Activated naive CD4-positive, alpha-beta T cell treated with anti-CD3 and anti-CD28 coated beads, Interleukin-2, amount 10 ng/mL, durations not matched to agents 7 days and 5 days (primary cell): ENCODE measurements at regions not wholly inside any gene's neighbourhood (a gene's known extent, or its start where the extent isn't known, plus 50 kb on each side); places are given as distances from the start of the nearest gene placed in this dataset.
"Not testable (repeated sequence)": the region's sequence is repeated elsewhere in the genome, so short reads cannot be mapped to it uniquely, and the experiment has no call there.

Source experiments
- CTCF ChIA-PET: fragments of 350-600 bp; sonication (Branson Sonifier 250); formaldehyde crosslinking; loops from one replicate; lab custom pipeline; 2021; ENCODE audit warnings: antibody characterized with exemption; lab: Charles Lee
- DNase-seq: peaks from one replicate; pipeline ENCODE4 v3.0.0-alpha.2; 2020
- H3K27ac Mint-ChIP-seq: one replicate; pipeline ENCODE4 v1.8.0; 2021; ENCODE audit warnings: mild to moderate bottlenecking, moderate library complexity, mixed read lengths
- H3K27me3 Mint-ChIP-seq: one replicate; pipeline ENCODE4 v1.8.0; 2021; ENCODE audit warnings: mild to moderate bottlenecking, mixed read lengths
- H3K36me3 Mint-ChIP-seq: one replicate; pipeline ENCODE4 v1.8.0; 2021; ENCODE audit warnings: mixed read lengths
- H3K4me1 Mint-ChIP-seq: one replicate; pipeline ENCODE4 v1.8.0; 2021; ENCODE audit warnings: mixed read lengths
- H3K4me3 Mint-ChIP-seq: one replicate; pipeline ENCODE4 v1.8.0; 2021; ENCODE audit warnings: mild to moderate bottlenecking, moderate library complexity, mixed read lengths
- H3K9me3 Mint-ChIP-seq: one replicate; pipeline ENCODE4 v1.8.0; 2021; ENCODE audit warnings: mixed read lengths

DNA sequence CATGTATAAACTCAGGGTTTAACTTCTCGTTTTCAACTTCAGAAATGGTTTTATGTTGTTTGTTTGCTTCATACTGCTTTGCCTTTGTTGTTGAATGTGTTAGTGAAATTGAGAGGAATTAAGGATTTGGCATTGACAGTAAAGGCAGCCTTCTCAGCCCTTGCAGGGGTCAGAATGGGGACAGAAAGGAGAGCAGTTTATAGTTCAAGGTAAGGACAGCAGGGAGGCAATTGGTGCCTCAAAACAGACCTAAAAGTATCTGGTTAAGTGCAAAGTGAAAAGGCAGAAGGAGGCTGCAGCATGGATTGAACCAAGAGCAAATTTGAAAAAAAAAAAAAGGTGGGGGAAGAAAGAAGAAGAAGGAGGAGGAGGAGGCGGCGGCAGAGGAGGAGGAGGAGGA, 835.0 kb upstream of the ADGRL3 start:
- Mint-ChIP-seq H3K9me3 (peaks cover 10% of the 10 kb centered on the region), H3K4me3 (no peak overlapping the region), H3K27ac (no peak overlapping the region), H3K4me1 (no peaks in the 10 kb centered on the region), H3K27me3 (no peaks in the 10 kb centered on the region), H3K36me3 (no peaks in the 10 kb centered on the region)
- no peak for DNase-seq
- CTCF ChIA-PET: no interaction called here

DNA sequence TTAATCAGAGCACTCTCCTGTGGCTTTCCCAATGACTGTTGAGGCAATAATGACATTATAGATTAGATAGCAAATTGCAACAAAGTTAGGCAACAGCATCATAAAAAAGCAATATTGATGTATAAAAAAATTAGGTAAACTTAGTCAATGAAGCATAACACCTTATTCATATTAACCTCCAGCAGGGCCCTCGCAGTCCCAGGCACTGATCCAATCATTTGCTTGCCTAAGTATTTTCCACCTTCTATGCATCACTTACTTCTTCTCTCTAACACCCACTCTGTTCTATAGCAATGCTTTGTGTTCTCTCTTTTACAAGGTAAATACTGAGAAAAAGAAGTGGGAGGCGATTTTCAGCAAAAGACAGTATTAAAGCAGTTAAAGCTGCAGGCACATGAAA, 833.5 kb upstream of the ADGRL3 start:
- H3K9me3 Mint-ChIP-seq: peaks cover 9% of the 10 kb centered on the region
- H3K36me3 Mint-ChIP-seq: no peaks in the 10 kb centered on the region
- H3K27ac Mint-ChIP-seq: no peak overlapping the region
- CTCF ChIA-PET: no interaction called here
- H3K4me3 Mint-ChIP-seq: no peak overlapping the region
- no peaks in the 10 kb centered on the region for H3K27me3 Mint-ChIP-seq
- DNase-seq: no peak
- no peaks in the 10 kb centered on the region for H3K4me1 Mint-ChIP-seq

DNA sequence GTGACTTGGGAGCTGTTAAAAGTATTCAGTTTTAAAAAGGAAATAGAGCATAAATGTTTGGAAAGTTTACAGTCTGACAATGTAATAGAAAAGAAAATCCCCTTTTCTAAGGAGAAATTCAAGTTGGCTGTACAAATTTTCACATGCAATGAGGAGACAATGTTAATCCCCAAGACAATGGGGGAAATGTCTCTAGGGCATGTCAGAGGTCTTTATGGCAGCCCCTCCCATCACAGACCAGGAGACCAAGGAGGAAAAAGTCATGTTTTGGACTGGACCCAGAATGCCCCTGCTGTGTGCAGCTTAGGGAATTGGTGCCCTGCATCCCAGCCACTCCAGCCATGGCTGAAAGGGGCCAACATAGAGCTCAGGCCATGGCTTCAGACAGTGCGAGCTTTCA, 831.1 kb upstream of the ADGRL3 start:
- DNase-seq: no peak
- H3K4me3 Mint-ChIP-seq: no peak overlapping the region
- H3K27me3 Mint-ChIP-seq: no peaks in the 10 kb centered on the region
- no peak overlapping the region for H3K27ac Mint-ChIP-seq
- CTCF ChIA-PET: no interaction called here
- H3K36me3 Mint-ChIP-seq: no peaks in the 10 kb centered on the region
- H3K4me1 Mint-ChIP-seq: no peaks in the 10 kb centered on the region
- H3K9me3 Mint-ChIP-seq: peaks cover 9% of the 10 kb centered on the region

DNA sequence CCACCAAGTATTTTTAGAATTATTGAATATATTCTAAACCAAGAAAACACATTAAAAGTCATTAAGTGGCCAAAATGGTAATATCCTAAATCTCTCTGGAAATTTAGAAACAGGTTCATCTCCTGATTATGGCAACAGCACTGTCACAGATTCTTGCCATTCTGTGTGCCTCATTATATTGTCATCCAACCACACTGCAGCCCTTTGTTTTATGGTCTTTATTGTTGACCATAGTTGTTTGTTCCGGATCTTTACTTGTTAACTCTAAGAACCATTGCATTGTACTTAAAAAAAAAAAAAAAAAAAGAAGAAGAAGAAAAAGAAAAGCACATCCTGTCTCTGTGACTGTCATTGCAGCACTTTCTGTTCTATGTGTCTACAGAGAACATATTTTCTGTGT, 822.1 kb upstream of the ADGRL3 start:
- H3K4me3 Mint-ChIP-seq: no peak overlapping the region

DNA sequence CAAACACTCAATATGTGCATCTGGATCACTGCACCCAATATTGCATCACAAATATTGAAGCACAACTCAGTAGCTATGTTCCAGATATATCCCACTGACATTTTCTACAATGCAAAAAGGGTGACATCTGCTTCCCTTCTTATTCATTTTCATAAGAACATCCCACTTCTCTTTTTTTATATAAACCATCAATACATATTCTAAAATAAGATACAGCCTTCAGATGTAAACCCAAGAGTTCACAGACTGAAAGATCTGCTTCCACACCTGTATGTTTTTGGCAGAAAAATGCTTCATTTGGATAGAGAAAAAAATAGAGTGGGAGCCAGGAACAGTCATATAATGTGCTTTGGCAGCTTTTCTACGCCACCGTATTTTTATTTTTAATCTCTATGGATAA, 815.6 kb upstream of the ADGRL3 start:
- CTCF ChIA-PET: no interaction called here
- Mint-ChIP-seq H3K27ac (no peak overlapping the region), H3K9me3 (peaks cover 12% of the 10 kb centered on the region), H3K36me3 (no peaks in the 10 kb centered on the region), H3K4me3 (no peak overlapping the region), H3K27me3 (no peaks in the 10 kb centered on the region), H3K4me1 (no peaks in the 10 kb centered on the region)
- DNase-seq: no peak

More for the DNA sequence above, 822.1 kb upstream of the ADGRL3 start:
- DNase-seq: no peak
- CTCF ChIA-PET: no interaction called here
- no peaks in the 10 kb centered on the region for H3K4me1 Mint-ChIP-seq
- H3K9me3 Mint-ChIP-seq: peaks cover 12% of the 10 kb centered on the region
- no peaks in the 10 kb centered on the region for H3K27me3 Mint-ChIP-seq
- H3K36me3 Mint-ChIP-seq: no peaks in the 10 kb centered on the region
- no peak overlapping the region for H3K27ac Mint-ChIP-seq

DNA sequence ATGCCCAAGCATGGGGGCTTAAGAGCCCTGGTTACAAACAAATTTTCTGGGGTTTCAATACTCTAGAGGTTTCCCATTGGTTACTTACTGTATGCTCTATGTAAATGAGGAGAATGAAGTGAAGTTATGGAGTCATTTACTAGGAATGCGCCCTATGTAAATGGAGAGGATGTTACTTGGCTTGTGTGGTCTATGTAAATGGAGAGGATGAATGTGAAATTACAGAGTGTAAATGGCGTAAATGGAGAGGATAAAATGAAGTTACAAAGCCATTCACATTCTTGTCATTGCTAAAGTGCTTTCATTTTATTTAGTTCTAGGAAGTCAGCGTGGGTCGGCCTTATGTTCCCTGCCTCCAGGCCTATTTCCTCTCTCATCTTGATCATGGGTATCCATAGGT, 810.5 kb upstream of the ADGRL3 start:
- Mint-ChIP-seq H3K27me3 (no peaks in the 10 kb centered on the region), H3K9me3 (peaks cover 12% of the 10 kb centered on the region), H3K27ac (no peak overlapping the region), H3K4me1 (no peaks in the 10 kb centered on the region), H3K4me3 (no peak overlapping the region), H3K36me3 (no peaks in the 10 kb centered on the region)
- DNase-seq: no peak
- CTCF ChIA-PET: no interaction called here

DNA sequence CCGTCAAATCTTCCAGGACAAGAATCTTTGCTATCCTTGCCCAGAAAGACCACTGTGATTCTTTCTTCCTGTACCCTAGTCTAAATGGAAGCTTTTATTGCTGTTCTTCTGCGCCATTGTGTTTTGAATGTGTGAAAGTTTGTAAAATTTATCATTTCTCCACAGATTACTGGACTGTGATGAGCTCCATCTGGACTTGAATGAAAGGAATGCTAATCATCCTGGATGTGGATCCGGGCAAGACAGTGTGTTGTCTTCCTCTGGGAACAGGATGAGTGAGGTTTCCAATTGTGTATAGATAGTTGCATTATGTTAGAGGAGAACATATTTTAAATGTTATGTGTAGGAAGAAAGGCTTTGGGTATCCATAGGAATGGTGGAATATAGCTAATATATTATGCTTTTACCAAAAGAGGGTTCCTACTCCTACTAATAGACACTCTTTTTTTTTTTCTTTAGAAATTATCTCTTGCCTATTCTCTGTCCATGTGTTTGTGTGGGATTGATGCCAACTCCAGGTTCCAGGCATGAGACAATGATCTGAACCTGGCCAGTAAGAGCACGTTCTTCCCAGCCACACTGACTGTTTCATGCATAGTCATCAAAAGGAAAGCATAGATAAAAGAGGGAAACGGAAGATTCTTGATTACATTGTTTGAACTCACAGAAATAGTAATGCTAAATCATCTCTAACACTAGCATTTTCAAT, 803.6 kb upstream of the ADGRL3 start:
- CTCF ChIA-PET: no interaction called here
- Mint-ChIP-seq H3K4me3 (no peak overlapping the region), H3K27ac (no peak overlapping the region), H3K36me3 (no peaks in the 10 kb centered on the region), H3K27me3 (no peaks in the 10 kb centered on the region), H3K9me3 (peaks cover 22% of the 10 kb centered on the region), H3K4me1 (no peaks in the 10 kb centered on the region)
- DNase-seq: no peak

DNA sequence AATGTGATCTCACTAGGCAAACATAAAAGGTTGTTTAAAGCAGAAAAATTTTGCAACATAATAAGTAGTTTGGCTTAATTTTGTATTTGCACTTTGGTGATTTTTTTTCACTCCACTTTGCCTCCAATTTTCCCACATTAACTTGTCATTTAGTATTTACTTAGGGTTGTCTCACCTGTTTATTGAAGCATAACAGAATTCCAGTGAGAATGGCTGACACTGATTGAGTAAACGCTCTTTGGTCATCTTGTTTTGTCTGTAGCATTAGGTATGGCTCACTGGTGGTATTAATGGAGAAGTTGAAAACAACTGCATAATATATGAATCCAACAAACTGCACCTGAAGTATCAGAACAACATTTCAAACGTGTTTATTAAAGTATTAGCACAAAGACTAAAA, 799.5 kb upstream of the ADGRL3 start:
- no peaks in the 10 kb centered on the region for H3K36me3 Mint-ChIP-seq
- no peak for DNase-seq
- H3K27ac Mint-ChIP-seq: no peak overlapping the region
- no peak overlapping the region for H3K4me3 Mint-ChIP-seq
- CTCF ChIA-PET: no interaction called here
- H3K27me3 Mint-ChIP-seq: no peaks in the 10 kb centered on the region
- H3K4me1 Mint-ChIP-seq: no peaks in the 10 kb centered on the region
- peaks cover 19% of the 10 kb centered on the region for H3K9me3 Mint-ChIP-seq

DNA sequence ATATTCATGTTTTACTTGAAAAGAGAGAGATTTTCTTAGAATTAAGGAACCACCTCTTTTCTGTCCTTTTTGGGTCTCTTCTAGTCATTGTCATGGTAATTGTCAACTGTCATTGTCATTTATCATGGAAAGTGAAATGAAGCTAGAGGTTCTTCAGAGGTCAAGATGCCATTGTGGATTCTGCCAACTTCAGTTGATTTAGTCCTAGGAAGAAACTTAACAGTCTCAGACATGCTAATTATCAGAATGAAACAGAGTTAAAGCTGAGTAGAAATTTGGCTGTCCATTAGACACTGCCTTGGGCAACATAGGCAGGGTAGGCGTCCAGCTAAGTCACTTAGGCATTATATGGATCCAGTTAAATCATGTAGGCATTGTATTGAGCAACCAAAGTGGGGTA, 796.1 kb upstream of the ADGRL3 start:
- Mint-ChIP-seq H3K27ac (no peak overlapping the region), H3K4me1 (no peaks in the 10 kb centered on the region), H3K4me3 (no peak overlapping the region), H3K27me3 (no peaks in the 10 kb centered on the region), H3K9me3 (peaks cover 8% of the 10 kb centered on the region), H3K36me3 (no peaks in the 10 kb centered on the region)
- no peak for DNase-seq
- CTCF ChIA-PET: interaction anchor here (0.6 kb wide), 1 partner anchor 64 kb away, joined by 4 read pairs; no protein-coding TSS in a partner anchor

DNA sequence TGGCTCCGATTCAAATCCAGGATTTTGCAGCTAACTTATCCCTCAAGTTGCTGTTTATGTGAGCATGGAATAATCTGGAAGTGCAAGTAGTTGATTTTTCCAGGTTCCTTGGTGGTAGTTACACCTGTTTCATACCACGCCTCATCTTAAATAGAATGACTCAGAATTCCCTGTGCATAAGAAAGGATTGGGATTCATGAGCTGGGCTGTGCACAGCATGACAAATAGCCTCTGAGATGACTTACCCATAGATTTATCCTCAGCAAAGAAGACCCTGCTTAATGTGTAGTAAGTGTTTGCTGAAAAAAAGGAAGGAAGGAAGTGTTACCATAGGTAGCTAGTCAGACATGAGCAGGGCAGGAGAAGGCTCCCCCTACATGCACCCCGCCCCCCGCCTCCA, 777.7 kb upstream of the ADGRL3 start:
- H3K9me3 Mint-ChIP-seq: peaks cover 14% of the 10 kb centered on the region
- CTCF ChIA-PET: no interaction called here
- no peak overlapping the region for H3K27ac Mint-ChIP-seq
- no peaks in the 10 kb centered on the region for H3K27me3 Mint-ChIP-seq
- no peak for DNase-seq
- H3K4me1 Mint-ChIP-seq: no peaks in the 10 kb centered on the region
- no peak overlapping the region for H3K4me3 Mint-ChIP-seq
- H3K36me3 Mint-ChIP-seq: no peaks in the 10 kb centered on the region

DNA sequence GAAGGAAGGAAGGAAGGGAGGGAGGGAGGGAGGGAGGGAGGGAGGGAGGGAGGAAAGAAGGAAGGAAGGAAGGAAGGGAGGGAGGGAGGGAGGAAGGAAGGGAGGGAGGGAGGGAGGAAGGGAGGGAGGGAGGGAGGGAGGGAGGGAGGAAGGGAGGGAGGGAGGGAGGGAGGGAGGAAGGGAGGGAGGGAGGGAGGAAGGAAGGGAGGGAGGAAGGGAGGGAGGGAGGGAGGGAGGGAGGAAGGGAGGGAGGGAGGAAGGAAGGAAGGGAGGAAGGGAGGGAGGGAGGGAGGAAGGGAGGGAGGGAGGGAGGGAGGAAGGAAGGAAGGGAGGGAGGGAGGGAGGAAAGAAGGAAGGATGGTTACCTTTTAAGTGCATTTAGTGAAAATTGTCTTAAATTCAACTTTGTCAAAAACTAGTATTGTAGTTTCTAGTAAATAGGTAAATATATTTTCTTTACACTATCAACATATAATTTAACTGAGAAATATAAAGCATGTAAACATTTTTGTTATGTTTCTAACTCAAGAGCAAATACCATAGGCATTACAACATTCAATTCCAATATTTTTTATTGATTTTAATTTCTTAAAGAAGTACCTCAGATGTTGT, 776.4 kb upstream of the ADGRL3 start:
- H3K27ac Mint-ChIP-seq, H3K4me3 Mint-ChIP-seq, H3K27me3 Mint-ChIP-seq, DNase-seq, CTCF ChIA-PET, H3K36me3 Mint-ChIP-seq, H3K4me1 Mint-ChIP-seq, H3K9me3 Mint-ChIP-seq: not testable (repeated sequence)

DNA sequence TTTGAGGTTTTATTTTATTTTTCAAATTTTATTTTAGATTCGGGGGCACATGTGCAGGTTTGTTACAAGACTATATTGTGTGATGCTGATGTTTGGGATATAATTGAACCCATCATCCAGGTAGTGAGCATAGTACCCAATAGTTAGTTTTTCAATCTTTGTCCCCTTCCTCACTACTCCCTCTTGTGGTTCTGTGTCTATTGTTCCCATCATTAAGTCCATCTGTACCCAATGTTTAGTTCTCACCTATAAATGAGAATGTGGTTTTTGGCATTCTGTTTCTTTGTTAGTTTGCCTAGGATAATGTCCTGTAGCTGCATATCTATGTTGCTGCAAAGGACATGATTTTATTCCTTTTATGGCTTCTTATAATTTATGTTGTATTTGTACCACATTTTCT, 767.2 kb upstream of the ADGRL3 start:
- no peaks in the 10 kb centered on the region for H3K36me3 Mint-ChIP-seq
- no peaks in the 10 kb centered on the region for H3K4me1 Mint-ChIP-seq
- H3K27me3 Mint-ChIP-seq: no peaks in the 10 kb centered on the region
- CTCF ChIA-PET: no interaction called here
- H3K4me3 Mint-ChIP-seq: no peak overlapping the region
- peaks cover 10% of the 10 kb centered on the region for H3K9me3 Mint-ChIP-seq
- DNase-seq: no peak
- H3K27ac Mint-ChIP-seq: no peak overlapping the region

DNA sequence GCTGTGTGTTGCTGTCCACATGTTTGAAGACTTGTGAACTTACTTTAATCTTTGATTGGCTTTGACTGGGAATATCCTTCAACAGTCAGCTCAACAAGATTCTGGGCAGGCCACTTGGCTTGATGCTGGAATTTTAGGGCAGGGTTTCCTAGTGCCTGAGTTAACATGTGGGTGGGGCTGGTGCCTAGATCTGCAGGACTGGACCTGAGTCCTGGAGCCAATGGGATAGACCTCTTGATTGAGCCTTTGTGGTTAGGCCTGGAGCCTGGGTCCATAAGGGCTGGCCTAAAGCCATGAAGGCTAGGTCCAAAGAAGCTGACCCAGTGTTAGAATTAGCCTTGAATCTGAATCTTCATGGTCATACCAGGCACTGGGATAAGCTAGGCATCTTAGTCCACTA, 757.1 kb upstream of the ADGRL3 start:
- Mint-ChIP-seq H3K4me3 (no peak overlapping the region), H3K27me3 (no peaks in the 10 kb centered on the region), H3K27ac (no peak overlapping the region), H3K9me3 (peaks cover 17% of the 10 kb centered on the region), H3K4me1 (no peaks in the 10 kb centered on the region), H3K36me3 (no peaks in the 10 kb centered on the region)
- no peak for DNase-seq
- CTCF ChIA-PET: no interaction called here

DNA sequence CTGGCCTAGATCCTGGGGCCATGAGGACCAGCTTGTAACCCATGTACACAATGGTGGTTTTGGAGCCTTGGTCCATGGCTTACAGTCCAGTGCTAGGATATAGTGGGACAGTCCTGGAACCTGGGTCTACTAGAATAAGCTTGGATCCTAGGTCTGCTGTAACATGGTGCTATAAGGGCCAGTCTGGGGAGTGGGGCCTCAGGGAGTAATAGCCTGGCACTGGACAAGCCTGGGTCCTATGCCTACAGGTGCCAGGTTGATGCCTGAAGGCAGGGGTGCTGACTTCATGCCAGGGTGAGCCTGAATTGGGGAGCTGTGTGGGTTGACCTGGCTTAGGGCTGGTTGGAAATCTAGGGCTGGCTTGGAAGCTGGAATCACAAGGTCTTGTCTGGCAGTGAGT, 756.3 kb upstream of the ADGRL3 start:
- Mint-ChIP-seq H3K4me1 (no peaks in the 10 kb centered on the region), H3K4me3 (no peak overlapping the region), H3K27me3 (no peaks in the 10 kb centered on the region), H3K36me3 (no peaks in the 10 kb centered on the region), H3K27ac (no peak overlapping the region), H3K9me3 (peaks cover 14% of the 10 kb centered on the region)
- CTCF ChIA-PET: no interaction called here
- no peak for DNase-seq

DNA sequence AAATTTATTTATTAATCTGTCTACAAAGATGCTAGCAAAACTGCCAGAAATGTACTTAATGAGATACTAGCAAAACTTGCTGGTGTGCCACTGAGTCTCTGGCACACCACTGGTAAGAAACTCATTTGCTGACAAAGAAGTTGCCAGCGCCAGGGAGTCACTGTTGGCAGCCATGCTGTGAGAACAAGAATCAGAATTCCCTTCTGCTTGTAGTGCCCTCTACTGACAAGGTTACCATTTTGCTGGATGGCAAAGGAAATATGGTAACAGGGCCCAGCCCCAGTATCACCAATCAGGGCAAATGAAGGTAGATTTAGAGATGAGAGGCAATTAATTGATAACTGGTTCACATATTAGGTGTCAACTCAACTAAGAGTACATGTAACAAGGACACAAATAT, 750.1 kb upstream of the ADGRL3 start:
- CTCF ChIA-PET: no interaction called here
- no peak overlapping the region for H3K27ac Mint-ChIP-seq

More for the DNA sequence above, 750.1 kb upstream of the ADGRL3 start:
- H3K4me3 Mint-ChIP-seq: no peak overlapping the region
- DNase-seq: no peak
- no peaks in the 10 kb centered on the region for H3K36me3 Mint-ChIP-seq
- H3K4me1 Mint-ChIP-seq: no peaks in the 10 kb centered on the region
- H3K27me3 Mint-ChIP-seq: no peaks in the 10 kb centered on the region
- H3K9me3 Mint-ChIP-seq: peaks cover 2% of the 10 kb centered on the region
